Liver (tissue), 8 donors: ENCODE measurements at regions not wholly inside any gene's neighbourhood (a gene's known extent, or its start where the extent isn't known, plus 50 kb on each side); places are given as distances from the start of the nearest gene placed in this dataset.

Experiments
- DNase-seq: peaks from one replicate; pipeline ENCODE4 v3.0.0-alpha.2; 2017; ENCODE audit warnings: low spot score
- H3K27ac ChIP-seq, 2 donors: one replicate each; pipeline ENCODE4 v1.7.0; 2013; ENCODE audit warnings: inconsistent platforms in 2 of 2, low read length in 2 of 2, control low read depth in 1 of 2, low read depth in 1 of 2, mild to moderate bottlenecking in 1 of 2
- H3K27me3 ChIP-seq, 4 donors: one replicate each; pipeline versions ENCODE4 v1.6.1 to v1.7.0; 2013; ENCODE audit warnings: low read length in 3 of 4, inconsistent platforms in 1 of 4, mild to moderate bottlenecking in 1 of 4, moderate library complexity in 1 of 4; ENCODE audit not compliant: control insufficient read depth in 4 of 4, insufficient read depth in 4 of 4
- H3K36me3 ChIP-seq, 4 donors: one replicate each; pipeline versions ENCODE4 v1.6.1 to v1.7.0; 2013; ENCODE audit warnings: low read length in 3 of 4, mild to moderate bottlenecking in 3 of 4, low read depth in 1 of 4, moderate library complexity in 1 of 4; ENCODE audit not compliant: control insufficient read depth in 4 of 4, insufficient read depth in 3 of 4
- H3K4me1 ChIP-seq, 4 donors: one replicate each; pipeline versions ENCODE4 v1.6.1 to v1.7.0; 2013; ENCODE audit warnings: low read length in 3 of 4, mild to moderate bottlenecking in 3 of 4, moderate library complexity in 1 of 4; ENCODE audit not compliant: control insufficient read depth in 4 of 4, insufficient read depth in 4 of 4
- H3K4me3 ChIP-seq, 3 donors: one replicate each; pipeline versions ENCODE4 v1.6.1 to v1.7.0; 2013; ENCODE audit warnings: low read length in 3 of 3, control low read depth in 1 of 3, low read depth in 1 of 3, mild to moderate bottlenecking in 1 of 3
- H3K9ac ChIP-seq, 2 donors: one replicate each; pipeline ENCODE4 v1.7.0; 2013; ENCODE audit warnings: low read length in 2 of 2, mild to moderate bottlenecking in 2 of 2, moderate library complexity in 2 of 2, control low read depth in 1 of 2, low read depth in 1 of 2
- H3K9me3 ChIP-seq, 4 donors: one replicate each; pipeline versions ENCODE4 v1.6.1 to v1.7.0; 2013; ENCODE audit warnings: low read length in 3 of 4; ENCODE audit not compliant: control insufficient read depth in 4 of 4
- CTCF ChIP-seq: fragments of 150-350 bp; IDR thresholded peaks from 2 replicates; pipeline ENCODE4 v1.5.1; 2017; ENCODE audit warnings: improper control_type of control experiment, low read depth, low read length; ENCODE audit not compliant: missing input control
- HNF4G ChIP-seq: IDR thresholded peaks from 2 replicates; pipeline ENCODE4 v1.6.1; 2016; ENCODE audit warnings: antibody characterized with exemption
- JUND ChIP-seq, 2 donors: IDR thresholded peaks; 2 replicates each; pipeline ENCODE4 v1.6.1; 2016; ENCODE audit warnings: antibody characterized with exemption in 2 of 2
- MAX ChIP-seq: IDR thresholded peaks from 2 replicates; pipeline ENCODE4 v1.6.1; 2016; ENCODE audit warnings: antibody characterized with exemption
- RAD21 ChIP-seq, 2 donors: IDR thresholded peaks; 2 replicates each; pipeline ENCODE4 v1.6.1; 2016; ENCODE audit warnings: antibody characterized with exemption in 2 of 2, mild to moderate bottlenecking in 2 of 2
- SP1 ChIP-seq: IDR thresholded peaks from 2 replicates; pipeline ENCODE4 v1.6.1; 2018; ENCODE audit warnings: antibody characterized with exemption, mild to moderate bottlenecking
- WGBS: extraction: QIAGEN DNeasy Blood & Tissue Kit; methylation state at CpG from one replicate; pipeline ENCODE4 v1.1.7; 2013; 5-methylcytosine and 5-hydroxymethylcytosine counted together
- TF ChIP-seq, protein P1 (sequence below): IDR thresholded peaks from 2 replicates; pipeline ENCODE4 v1.6.1; 2016; ENCODE audit warnings: antibody characterized with exemption
- TF ChIP-seq, protein P2 (sequence below): IDR thresholded peaks from 2 replicates; pipeline ENCODE4 v1.6.1; 2016; ENCODE audit warnings: antibody characterized with exemption, mild to moderate bottlenecking
- donor health status: healthy.
- donor health status: healthy.
- donor health status: healthy.
- donor health status: healthy.
- donor health status: healthy.

DNA sequence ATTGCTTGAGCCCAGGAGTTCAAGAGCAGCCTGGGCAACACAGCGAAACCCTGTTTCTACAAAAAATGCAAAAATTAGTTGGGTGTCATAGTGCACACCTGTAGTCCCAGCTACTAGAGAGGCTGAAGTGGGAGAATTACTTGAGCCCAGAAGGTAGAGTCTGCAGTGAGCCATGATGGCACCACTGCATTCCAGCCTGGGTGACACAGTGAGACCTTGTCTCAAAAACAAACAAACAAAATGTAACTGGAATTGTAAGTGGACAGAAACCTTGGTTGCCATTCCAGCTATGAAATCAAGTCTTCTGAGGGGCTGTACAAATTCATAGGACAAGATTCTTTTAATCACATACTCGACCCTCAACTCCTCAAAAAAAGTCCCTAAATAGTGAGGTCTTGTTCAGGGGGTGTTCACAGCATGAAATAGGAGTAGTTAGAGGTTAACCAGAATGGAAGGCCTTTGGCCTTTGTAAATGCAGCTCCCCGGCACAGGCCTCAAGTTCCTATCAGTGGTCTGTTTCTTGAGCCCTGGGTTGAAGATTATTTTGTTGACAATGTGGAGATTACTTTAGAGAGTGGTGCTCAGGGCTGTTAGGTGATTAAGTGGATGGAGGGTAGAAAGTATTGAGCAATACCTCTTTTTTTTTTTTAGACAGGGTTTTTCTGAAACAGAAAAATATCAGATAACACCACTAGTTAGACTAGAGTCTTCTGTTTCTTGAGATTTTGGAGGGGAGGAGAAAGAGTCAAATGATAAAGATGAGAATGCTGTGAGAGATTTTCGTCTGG, 138.7 kb upstream of the ZNF648 start (continued):
- TF ChIP-seq, protein P1, sequence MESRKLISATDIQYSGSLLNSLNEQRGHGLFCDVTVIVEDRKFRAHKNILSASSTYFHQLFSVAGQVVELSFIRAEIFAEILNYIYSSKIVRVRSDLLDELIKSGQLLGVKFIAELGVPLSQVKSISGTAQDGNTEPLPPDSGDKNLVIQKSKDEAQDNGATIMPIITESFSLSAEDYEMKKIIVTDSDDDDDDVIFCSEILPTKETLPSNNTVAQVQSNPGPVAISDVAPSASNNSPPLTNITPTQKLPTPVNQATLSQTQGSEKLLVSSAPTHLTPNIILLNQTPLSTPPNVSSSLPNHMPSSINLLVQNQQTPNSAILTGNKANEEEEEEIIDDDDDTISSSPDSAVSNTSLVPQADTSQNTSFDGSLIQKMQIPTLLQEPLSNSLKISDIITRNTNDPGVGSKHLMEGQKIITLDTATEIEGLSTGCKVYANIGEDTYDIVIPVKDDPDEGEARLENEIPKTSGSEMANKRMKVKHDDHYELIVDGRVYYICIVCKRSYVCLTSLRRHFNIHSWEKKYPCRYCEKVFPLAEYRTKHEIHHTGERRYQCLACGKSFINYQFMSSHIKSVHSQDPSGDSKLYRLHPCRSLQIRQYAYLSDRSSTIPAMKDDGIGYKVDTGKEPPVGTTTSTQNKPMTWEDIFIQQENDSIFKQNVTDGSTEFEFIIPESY = no peak
- TF ChIP-seq CTCF (no peak), MAX (no peak), HNF4G (no peak), JUND (IDR thresholded peaks at IDR 0.05) (no peak)

DNA sequence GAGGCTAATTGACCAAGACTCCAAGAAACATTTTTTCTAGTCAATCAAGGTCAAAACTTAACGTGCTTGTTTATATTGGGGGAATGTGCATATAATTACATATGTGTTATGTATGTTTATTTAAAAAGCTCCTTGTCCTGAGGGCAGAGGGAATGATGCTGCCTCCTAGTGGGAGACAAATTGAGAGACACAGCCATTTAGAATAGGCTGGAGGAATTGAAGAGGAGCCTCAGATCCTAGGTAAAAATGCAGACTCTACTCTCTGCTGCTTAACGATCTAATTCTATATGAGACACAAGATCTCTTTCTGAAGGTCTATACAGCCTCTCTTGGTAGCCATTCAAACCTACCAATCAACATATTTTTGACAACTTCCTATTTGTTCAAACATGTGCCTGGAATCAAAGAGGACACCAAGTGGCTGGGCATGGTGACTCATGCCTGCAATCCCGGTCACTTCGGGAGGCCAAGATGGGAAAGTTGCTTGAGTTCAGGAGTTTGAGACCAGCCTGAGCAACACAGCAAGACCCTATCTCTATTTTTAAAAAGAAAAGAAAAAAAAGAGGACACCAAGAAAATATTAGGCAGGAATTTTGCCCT, 136.6 kb upstream of the ZNF648 start:
- no peak for DNase-seq
- TF ChIP-seq CTCF (peak; percentile 10), RAD21 (IDR thresholded peaks at IDR 0.05) (peak; percentile 37 to 58), SP1 (no peak)
- TF ChIP-seq, protein P2, sequence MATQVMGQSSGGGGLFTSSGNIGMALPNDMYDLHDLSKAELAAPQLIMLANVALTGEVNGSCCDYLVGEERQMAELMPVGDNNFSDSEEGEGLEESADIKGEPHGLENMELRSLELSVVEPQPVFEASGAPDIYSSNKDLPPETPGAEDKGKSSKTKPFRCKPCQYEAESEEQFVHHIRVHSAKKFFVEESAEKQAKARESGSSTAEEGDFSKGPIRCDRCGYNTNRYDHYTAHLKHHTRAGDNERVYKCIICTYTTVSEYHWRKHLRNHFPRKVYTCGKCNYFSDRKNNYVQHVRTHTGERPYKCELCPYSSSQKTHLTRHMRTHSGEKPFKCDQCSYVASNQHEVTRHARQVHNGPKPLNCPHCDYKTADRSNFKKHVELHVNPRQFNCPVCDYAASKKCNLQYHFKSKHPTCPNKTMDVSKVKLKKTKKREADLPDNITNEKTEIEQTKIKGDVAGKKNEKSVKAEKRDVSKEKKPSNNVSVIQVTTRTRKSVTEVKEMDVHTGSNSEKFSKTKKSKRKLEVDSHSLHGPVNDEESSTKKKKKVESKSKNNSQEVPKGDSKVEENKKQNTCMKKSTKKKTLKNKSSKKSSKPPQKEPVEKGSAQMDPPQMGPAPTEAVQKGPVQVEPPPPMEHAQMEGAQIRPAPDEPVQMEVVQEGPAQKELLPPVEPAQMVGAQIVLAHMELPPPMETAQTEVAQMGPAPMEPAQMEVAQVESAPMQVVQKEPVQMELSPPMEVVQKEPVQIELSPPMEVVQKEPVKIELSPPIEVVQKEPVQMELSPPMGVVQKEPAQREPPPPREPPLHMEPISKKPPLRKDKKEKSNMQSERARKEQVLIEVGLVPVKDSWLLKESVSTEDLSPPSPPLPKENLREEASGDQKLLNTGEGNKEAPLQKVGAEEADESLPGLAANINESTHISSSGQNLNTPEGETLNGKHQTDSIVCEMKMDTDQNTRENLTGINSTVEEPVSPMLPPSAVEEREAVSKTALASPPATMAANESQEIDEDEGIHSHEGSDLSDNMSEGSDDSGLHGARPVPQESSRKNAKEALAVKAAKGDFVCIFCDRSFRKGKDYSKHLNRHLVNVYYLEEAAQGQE = no peak
- Histone ChIP-seq H3K27ac (no peak overlapping the region), H3K27me3 (no peaks in the 10 kb centered on the region), H3K4me1 (no peaks in the 10 kb centered on the region), H3K9ac (no peak overlapping the region), H3K9me3 (no peaks in the 10 kb centered on the region), H3K36me3 (no peaks in the 10 kb centered on the region), H3K4me3 (no peak overlapping the region)
- WGBS = 81% methylated on average over 4 of the region's 4 CpGs
